CD4-positive, alpha-beta T cell treated with Interleukin-17A for 4 hours (primary cell): ENCODE measurements at regions not wholly inside any gene's neighbourhood (a gene's known extent, or its start where the extent isn't known, plus 50 kb on each side); places are given as distances from the start of the nearest gene placed in this dataset.
A peak's percentile ranks its signal among the peaks of the same experiment; 100 is the strongest.
"Not testable (repeated sequence)": the region's sequence is repeated elsewhere in the genome, so short reads cannot be mapped to it uniquely, and the experiment has no call there.

Experiments
- DNase-seq: peaks from one replicate; pipeline ENCODE4 v3.0.0-alpha.2; 2020; ENCODE audit warnings: mixed read lengths

DNA sequence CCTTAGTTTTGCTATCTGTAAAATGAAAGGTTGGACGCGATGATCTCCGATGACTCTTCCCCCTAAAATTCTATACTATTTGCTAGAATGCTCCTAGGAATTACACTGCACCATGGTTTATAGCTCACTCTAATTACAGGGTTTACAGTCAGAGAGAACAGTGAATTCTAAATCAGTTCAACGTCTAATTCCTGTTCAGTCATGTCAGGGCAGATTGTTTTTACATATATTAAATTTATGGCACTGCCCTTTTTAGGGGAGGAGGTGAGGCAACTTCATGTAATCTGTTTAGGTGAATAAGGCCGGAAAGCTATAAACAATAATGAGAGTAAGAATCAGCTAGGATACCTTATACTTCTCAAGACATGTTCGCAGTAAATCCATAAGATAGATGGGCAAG lies 293.9 kb downstream of the BAMBI start:
- DNase-seq, result no peak

DNA sequence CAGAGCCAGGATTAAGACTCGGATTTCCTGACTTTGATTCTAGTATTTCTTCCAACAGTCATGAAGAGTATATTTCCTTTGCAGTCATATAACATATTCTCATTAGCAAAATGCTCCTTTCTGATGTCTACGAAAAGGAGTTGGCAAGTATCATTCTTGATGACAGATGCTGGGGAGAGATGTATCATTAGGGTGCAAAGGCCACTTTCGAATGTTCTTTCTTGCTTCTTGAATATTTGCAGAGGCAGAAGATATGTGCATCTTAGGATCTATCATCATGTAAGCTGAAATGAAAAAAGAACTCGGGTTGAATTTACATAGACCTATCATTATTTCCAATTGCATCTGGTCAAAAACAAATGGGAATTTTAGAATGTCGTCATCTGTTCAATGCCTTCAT lies 294.4 kb downstream of the BAMBI start:
- DNase-seq, result no peak

DNA sequence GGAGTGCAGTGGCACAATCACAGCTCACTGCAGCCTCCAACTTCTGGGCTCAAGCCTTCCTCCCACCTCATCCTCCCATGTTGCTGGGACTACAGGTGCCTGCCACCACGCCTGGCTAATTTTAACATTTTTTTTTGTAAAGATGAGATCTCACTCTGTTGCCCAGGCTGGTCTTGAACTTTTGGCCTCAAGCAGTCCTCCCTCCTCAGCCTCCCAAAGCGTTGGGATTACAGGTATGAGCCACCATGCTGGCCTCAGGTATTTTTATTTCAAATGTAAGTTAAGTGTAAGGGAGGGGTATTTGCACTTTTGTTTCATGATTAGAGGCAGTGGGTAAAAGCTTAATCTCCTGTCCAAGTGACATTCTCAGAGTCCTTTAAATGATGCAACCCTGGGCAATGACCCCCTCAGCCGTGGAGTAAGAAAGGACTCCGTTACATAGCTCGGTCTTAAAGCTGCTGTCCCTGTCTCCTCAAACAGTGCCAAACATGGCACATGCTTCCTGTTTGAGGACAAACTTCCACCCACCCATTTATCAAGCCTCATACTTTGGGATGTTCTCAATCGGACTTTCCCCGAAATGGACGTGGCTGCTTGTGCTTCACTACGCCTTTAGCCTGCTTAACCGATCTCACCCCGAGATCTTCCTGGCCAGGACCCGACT lies 296.1 kb downstream of the BAMBI start:
- DNase-seq, result no peak

DNA sequence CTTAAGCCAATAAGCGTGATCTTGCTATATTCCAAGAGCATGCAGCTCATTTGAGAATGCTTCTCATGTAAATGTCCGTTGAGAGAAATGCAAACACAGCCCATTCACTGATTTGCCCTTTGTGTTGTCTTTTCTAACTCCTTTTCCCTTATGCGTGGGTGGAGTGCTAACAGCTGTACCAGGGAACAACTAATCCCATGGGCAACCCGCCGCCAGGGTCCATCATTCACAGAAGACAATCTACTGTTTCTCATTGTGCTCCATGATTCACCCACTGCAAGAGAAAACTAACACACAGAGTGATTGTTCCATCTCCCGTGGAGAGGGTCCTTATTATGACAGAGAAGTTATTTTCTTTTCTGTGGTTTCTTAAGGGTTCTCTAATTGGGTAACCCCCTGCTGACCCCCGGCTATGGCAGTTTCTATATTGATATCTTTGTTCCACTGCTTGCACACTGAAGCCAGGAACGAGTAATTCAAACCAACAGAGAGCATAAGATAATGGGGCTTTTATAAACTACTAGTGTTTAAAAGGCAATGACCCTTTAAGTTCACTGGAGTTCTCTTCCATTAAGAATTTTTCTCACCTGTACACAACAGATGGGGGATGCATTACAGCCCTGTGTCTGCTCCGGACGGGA lies 298.7 kb downstream of the BAMBI start:
- DNase-seq, result no peak

DNA sequence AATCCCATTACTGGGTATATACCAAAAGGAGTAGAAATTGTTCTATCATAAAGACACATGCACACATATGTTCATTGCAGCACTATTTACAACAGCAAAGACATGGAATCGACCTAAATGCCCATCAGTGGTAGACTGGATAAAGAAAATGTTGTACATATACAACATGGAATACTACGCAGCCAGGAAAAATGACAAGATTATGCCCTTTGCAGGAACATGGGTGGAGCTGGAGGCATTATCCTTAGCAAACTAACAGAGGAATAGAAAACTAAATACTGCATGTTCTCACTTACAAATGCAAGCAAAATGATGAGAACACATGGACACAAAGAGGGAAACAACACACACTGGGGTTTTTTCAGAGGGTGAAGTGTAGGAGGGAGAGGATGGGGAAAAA lies 300.2 kb downstream of the BAMBI start:
- no peak for DNase-seq

DNA sequence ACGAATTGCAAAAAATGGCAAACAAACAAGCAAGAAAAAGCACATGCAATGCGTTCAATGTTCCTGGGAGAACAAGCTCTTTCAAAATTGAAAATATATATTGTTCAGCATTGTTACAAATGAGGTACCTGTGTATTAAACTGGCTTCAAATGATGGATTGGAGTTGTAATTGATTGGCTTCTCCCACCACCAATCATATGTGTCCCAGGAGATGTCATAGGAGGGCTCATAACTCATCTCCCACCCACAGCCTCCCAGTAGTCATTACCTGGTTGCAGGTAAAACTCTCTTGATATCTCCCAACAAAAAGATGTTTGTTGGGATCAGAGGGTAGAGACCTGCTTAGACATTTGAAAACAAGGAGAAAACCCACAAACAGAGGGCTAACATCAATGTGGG lies 302.9 kb downstream of the BAMBI start:
- DNase-seq, result no peak

DNA sequence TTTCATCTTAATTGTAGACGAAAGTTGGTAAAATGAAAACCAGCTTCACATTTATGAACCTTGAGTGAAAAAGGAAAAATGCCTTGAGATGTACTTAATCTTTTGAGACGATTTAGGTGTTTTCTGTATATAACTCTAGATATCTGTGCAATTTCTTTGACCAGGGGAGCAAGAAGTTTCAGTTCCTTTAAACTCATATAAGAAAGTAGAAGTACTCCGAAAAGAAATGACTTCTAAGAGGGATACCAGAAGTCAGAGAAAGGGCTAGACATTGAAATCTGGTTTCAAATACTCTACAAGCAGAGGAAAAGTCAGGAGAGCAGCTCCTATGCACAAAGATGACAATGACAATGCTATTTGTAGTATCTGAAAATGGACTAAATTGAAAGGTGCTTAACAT lies 303.7 kb downstream of the BAMBI start:
- no peak for DNase-seq

DNA sequence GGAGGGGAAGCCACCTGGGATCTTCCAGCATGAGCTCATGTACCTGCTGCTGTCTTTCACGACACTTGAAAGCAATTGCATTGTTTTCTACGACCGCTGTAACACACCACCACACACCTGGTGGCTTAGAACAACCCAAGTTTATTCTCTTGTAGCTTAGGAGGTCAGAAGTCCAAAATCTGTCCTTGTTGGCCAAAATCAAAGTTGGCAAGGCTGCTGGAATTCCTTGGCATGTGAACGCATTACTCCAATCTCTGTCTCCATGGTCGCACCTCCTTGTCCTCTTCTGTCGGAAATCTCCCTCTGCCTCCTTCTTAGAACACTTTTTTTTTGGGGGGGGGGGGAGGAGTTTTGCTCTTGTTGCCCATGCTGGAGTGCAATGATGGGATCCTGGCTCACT lies 305.7 kb downstream of the BAMBI start:
- no peak for DNase-seq

DNA sequence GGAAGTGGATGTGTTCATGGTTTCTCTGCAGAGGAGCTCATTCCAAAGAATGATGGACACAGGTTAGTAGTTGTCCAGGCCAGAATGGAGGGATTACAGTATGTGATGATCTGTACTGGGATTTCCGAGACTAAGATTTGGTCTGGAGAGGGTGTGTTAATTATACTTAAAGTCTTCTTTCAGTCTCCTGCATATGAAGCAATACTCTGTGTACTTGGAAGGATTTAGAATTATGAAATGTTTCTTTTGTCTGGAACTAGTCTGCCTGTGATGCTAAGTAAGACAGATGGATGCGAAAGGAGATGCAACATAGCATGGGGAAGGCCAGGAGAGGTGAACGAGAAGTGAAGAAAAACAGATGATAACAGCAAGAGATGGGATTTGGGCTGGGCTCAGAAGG lies 305.1 kb upstream of the LYZL1 start:
- DNase-seq, result no peak

DNA sequence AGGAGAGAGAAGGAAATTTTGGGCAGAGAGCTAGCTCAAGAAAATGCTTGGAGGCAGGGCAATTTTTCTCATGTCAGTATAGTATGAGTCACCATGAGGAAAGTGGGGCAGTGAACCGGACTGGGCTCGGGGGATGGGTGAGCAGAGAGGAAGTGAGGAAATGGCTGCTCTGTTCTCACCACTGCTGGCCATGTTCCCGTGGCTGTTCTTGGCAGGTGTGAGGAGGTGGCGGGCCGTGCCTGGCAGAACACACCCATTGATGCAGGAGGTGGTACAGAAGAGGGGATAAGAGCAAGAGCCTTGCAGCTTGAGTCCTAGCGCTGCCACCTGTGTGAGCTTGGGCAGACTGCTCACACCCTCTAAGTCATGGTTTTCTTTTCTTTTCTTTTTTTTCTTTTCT lies 304.4 kb upstream of the LYZL1 start:
- DNase-seq, result no peak

DNA sequence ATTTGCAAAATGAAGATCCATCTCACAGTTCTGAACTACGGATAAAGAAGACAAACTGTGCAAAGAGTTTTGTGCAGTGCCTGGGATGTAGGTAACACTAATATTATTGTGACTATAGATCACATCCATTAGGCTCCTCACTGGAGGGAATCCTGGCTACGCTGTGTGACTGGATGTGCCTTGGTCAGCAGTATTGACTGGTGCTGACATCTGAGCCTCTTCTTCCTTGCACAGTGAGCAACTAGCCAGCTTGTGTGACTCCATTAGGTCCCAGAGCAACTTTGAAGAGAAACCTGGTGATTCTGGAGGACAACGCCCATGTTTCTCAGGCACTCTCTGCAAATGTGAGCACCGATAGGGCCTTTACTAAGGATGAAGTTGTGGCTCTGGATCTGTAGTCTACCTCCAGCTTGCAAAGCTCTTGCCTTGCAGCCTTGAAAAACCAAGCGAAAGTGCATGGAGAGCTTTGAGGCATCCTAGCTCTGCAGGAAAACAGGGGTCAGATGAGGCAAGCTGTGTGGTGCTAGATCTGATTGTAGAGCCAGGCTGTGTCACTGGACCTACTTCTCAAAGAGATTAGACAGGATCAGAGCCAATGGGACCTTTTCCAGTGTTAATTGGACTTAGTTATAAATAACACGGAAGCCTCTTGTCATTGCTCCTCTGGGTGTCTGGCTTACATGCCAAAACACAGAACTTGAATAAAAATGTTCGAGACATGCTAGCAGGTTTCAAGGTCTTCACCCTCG lies 303.6 kb upstream of the LYZL1 start:
- DNase-seq, result no peak

DNA sequence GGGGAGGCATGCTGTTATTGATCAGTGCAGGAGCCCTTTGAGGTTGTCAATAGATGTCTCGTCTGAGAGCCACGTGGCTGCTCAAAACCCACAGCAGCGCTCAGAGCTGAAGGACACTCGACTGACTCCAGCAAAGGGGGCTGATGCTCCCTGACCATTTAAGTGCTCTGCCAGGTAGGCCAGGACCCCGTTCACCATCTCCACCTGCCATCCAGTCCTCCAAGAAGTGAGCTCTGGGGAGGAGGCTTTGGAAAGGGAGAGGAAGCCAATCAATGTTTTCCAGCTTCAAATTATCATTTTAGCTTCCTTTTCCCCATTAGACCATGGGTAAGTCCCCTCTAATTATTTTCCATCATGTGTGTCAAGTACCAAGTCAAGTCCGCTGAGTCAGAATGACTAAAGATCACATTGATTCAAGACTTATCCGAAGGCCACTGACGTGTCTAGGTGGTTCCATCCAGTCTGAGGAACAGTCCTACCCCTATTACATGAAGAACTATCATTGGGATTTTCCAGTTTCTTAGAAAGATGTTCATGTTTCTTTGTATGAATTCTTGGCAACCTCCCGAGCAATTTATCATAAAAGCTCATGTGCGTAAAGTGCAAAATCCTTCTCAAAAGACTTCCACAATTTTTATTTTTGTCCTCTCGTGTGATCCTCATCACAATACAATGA lies 302.6 kb upstream of the LYZL1 start:
- no peak for DNase-seq

DNA sequence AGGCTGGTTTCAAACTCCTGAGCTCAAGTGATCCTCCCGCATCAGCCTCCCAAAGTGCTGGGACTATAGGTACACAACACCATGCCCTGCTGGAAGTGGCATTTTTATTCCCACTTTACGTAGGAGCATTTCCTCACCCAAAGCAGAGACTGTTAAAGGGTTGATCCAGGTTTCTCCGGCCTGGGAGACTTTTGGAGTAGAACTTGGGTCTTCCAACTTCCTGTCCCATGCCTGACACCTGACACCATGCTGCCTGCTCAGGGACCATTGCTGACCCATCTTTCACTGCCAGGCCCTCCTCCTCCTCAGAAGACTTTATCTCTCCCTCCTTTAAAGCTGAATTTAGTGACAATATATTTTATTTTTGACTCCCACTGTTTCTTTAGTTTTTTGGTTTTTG lies 302.0 kb upstream of the LYZL1 start:
- no peak for DNase-seq

DNA sequence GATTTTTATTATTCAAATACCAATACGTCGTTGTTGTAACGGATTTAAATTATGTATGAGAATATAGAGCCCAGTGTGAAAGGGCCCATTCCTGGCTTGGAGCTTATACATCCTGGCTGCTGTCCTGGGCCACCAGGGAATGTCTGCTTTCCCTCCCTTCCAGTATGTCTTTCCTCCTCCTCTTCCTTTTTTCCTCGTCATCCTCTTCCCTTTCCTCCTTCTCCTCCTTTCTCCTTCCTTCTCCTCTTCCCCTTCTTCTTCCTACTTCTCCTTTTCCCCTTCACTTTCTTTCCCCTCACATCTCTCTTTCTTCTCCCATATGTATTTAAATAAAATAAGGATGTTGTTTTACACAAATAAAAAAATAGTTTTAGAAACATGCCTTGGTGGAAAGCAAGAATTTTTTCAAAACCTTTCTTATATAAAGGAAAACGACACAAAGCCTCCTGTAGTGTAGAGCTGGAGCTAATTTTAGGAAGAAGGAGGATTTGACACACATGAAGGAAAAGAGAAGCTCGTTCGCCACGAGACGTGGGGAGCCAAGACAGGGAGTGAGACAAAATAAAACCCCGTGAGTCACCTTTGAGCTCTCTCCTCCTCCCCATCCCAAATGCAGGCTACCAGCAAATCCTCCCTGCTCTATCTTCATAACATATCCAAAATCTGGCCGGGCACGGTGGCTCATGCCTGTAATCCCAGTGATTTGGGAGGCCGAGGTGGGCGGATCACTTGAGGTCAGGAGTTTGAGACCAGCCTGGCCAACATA lies 301.1 kb upstream of the LYZL1 start:
- DNase-seq, result no peak

DNA sequence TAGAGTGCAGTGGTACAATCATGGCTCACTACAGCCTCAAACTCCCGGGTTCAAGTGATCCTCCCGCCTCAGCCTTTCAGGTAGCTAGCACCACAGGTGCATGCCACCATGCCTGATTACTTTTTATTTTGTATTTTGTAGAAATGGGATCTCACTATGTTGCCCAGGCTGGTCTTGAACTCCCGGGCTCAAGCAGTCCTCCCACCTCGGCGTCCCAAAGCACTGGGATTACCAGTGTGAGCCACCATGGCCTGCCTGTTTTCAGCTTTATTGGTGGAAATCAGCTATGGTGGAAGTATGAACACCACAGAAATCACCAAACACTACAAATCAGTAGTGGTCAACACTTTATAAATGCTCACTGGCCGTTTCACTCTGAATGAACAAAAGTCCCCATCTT lies 299.9 kb upstream of the LYZL1 start:
- no peak for DNase-seq

DNA sequence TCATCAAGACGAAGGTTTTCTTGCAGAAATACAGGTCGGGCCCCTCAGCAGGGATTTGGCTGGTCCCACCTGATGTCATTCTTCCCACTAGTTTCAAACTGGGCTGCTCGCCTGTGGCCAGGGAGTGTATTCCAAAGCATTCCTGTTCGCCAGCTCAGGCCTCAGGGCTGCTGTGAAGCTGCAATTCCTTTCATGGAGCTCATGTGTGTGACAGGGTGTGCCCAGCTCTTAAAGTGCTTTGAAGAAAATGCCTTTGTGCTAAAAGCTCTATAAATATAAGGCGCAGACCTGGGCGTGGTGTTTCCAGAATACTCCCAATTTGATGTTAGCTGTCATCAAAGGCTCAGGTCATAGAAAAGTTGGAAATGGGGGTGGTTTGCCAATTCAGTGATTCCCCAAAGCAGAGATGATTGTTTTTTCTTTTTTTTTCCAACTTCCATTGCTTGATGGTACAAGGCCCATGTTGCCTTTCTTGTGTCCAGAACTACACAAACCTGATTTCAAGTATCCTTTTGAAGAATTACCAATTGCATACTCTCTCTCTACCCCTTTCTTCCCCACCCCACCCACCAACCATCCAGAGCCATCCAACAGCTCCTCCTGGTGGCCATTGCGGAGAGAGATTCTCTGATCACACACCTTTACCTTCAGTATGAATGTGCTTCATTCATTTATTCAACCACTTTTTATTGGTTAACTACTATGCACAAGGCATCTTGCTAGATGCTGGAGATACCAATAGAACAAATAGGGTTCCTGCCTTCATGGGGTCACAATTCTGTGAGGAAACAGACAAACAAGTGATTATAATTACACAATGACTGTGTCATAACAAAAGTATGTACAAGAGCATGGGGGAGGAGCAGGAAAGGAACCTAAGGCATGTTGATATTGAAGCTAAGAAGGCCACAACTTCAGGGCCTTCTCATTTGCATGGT lies 297.3 kb upstream of the LYZL1 start:
- peak; percentile 31 for DNase-seq

DNA sequence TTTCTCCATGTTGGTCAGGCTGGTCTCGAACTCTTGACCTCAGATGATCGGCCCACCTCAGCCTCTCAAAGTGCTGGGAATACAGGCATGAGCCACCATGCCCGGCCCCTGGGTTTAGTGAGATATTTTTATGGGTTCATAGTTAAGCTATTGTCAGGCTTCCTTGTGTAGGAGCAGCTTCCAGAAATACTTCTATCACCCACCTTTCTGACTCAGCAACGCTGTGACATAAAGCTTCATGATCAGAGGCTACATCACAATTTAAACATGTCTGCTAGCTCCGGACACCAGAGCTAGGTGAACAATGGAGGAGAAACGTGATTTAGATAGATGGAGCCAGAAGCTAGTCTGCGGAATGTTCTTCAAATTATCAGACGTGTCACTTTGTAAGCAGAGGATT lies 295.8 kb upstream of the LYZL1 start:
- no peak for DNase-seq

DNA sequence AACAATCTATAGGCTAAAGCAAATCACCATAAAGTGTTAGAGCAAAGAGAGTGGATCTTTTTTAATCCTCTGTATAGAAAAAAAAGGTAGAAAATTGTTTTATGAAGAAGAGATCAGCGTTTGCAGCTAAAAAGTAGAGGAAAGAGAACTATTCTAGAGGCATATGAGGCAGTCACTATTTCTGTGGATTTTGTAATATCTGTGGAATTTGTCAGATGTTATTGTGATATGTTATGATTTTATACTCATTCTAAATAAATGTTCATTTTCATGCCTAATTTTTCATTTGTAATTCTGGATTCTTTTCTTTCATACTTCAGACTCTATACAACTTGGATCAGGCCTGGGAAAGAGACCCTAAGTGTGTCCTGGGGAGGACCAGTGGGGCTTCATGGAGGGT lies 295.0 kb upstream of the LYZL1 start:
- no peak for DNase-seq

DNA sequence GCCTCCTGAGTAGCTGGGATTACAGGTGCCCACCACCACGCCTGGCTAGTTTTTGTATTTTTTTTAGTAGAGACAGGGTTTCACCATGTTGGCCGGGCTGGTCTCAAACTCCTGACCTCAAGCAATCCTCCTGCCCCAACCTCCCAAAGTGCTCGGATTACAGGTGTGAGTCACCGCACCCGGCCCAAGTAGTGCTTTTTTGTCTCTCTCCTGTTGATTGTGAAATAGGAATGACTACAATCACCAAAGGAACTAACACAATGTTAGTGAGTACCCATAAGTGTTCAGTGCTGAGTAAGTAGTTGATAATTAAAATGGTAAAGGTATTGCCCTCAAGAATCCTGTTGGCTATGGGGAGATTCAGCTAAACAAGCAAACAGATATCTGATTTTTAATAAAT lies 294.1 kb upstream of the LYZL1 start:
- not testable (repeated sequence) for DNase-seq

DNA sequence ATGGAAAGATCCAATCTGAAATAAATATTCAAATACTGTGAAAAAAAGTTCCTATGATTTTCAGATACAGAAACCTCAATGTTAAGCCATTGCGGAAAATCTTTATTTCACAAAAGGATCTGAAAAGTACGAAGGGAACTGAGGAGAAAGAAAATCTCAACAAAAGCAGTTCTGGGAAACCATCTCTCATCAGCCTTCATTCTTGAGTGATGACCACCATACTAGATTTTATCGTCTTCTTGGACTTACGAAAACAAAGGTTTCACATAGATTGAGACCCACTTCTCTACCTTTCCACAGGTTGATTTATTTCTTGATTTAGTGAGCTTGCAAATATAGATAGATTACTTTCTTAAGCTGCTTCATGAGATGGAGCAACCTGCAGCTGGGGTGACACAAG lies 293.4 kb upstream of the LYZL1 start:
- DNase-seq, result no peak

DNA sequence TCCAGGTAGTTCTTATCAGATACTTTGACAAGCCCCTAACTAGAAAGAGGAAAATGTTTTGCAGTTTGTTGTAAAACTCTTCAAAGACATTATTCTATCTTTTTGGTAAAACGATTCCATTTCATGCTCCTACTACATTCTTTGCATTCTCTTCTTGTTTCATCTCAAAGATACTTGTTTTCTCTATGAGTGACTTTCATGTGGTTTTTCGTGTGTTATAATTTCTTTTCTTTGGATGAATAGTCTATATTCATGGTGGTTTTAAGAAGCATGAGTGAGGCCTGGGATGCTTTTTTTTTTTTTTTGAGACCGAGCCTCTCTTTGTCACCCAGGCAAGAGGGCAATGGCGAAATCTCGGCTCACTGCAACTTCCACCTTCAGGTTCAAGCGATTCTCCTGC lies 292.5 kb upstream of the LYZL1 start:
- DNase-seq, result no peak
